Loucy (cell line): ENCODE measurements at regions not wholly inside any gene's neighbourhood (a gene's known extent, or its start where the extent isn't known, plus 50 kb on each side); places are given as distances from the start of the nearest gene placed in this dataset.

Experiments
- H2AFZ ChIP-seq: fragments of 200-600 bp; sonication (generic); 2 replicates; pipeline ENCODE4 v1.6.0; 2016; ENCODE audit warnings: antibody characterized with exemption, mild to moderate bottlenecking, low read length, moderate library complexity
- H3F3A ChIP-seq: fragments of 200-600 bp; 2 replicates; pipeline ENCODE4 v1.6.0; 2016; ENCODE audit warnings: antibody characterized with exemption, low read depth, mild to moderate bottlenecking
- H3K27me3 ChIP-seq: fragments of 200-600 bp; sonication (generic); 2 replicates; pipeline ENCODE4 v1.6.1; 2014; ENCODE audit warnings: low read length, mild to moderate bottlenecking; ENCODE audit not compliant: insufficient read depth, poor library complexity, severe bottlenecking
- H3K36me3 ChIP-seq: fragments of 200-600 bp; sonication (generic); 2 replicates; pipeline ENCODE4 v1.6.1; 2016; ENCODE audit warnings: low read length; ENCODE audit not compliant: insufficient read depth
- H3K4me1 ChIP-seq: fragments of 200-600 bp; sonication (generic); 2 replicates; pipeline ENCODE4 v1.5.1; 2014; ENCODE audit warnings: low read length, mild to moderate bottlenecking; ENCODE audit not compliant: insufficient read depth, poor library complexity, severe bottlenecking
- H3K4me2 ChIP-seq: fragments of 200-600 bp; sonication (generic); 2 replicates; pipeline ENCODE4 v1.6.0; 2014; ENCODE audit warnings: antibody characterized with exemption, low read length, low read depth, mild to moderate bottlenecking; ENCODE audit not compliant: poor library complexity, severe bottlenecking
- H3K4me3 ChIP-seq: fragments of 200-600 bp; sonication (generic); 2 replicates; pipeline ENCODE4 v1.5.1; 2014; ENCODE audit warnings: low read length, mild to moderate bottlenecking, mixed read lengths; ENCODE audit not compliant: poor library complexity, severe bottlenecking
- H3K79me2 ChIP-seq: fragments of 200-600 bp; sonication (generic); 2 replicates; pipeline ENCODE4 v1.6.1; 2014; ENCODE audit warnings: low read length; ENCODE audit not compliant: insufficient read depth
- H3K9ac ChIP-seq: fragments of 200-600 bp; sonication (generic); 2 replicates; pipeline ENCODE4 v1.6.0; 2014; ENCODE audit warnings: mild to moderate bottlenecking, low read depth, low read length, moderate library complexity; ENCODE audit not compliant: poor library complexity, severe bottlenecking
- H3K9me2 ChIP-seq: fragments of 200-600 bp; sonication (generic); replicated peaks from 2 replicates; pipeline ENCODE4 v1.6.1; 2016; ENCODE audit warnings: low read depth, low read length, mixed read lengths
- H3K9me3 ChIP-seq: fragments of 200-600 bp; sonication (generic); 2 replicates; pipeline ENCODE4 v1.6.1; 2014; ENCODE audit warnings: mild to moderate bottlenecking, antibody characterized with exemption, low read length, low read depth; ENCODE audit not compliant: insufficient read depth
- H4K20me1 ChIP-seq: fragments of 200-600 bp; sonication (generic); 2 replicates; pipeline ENCODE4 v1.6.0; 2014; ENCODE audit warnings: antibody characterized with exemption, low read length, mild to moderate bottlenecking; ENCODE audit not compliant: insufficient read depth, poor library complexity, severe bottlenecking
- CTCF ChIP-seq: fragments of 200-600 bp; sonication (generic); conservative IDR thresholded peaks from 2 replicates; pipeline ENCODE4 v1.5.1; 2014; ENCODE audit warnings: mild to moderate bottlenecking, antibody characterized with exemption, low read length
- EZH2phosphoT487 ChIP-seq: fragments of 200-600 bp; IDR thresholded peaks from 2 replicates; pipeline ENCODE4 v1.6.1; 2018; ENCODE audit warnings: antibody characterized with exemption, mild to moderate bottlenecking, moderate library complexity, borderline replicate concordance

- Histone ChIP-seq H3K4me1 (peaks cover 5% of the 10 kb centered on the region), H3K36me3 (no peaks in the 10 kb centered on the region)
Observed at GRCh38 chr4:81620442-81620841, 148.7 kb upstream of the RASGEF1B start.

GRCh38 chr4:81617545-81617944 lies 145.8 kb upstream of the RASGEF1B start:
- TF ChIP-seq EZH2phosphoT487 (no peak), CTCF (no peak)

More at GRCh38 chr4:81620442-81620841, 148.7 kb upstream of the RASGEF1B start:
- Histone ChIP-seq H3K4me2 (no peak overlapping the region), H3K9me3 (no peaks in the 10 kb centered on the region), H3K27me3 (no peaks in the 10 kb centered on the region), H3F3A (no peaks in the 10 kb centered on the region), H3K9me2 (no peaks in the 10 kb centered on the region), H3K4me3 (no peak overlapping the region), H3K9ac (no peak overlapping the region), H2AFZ (no peak overlapping the region), H3K79me2 (no peaks in the 10 kb centered on the region), H4K20me1 (no peaks in the 10 kb centered on the region)
- TF ChIP-seq CTCF = no peak
- no peak for TF ChIP-seq EZH2phosphoT487

GRCh38 chr4:81611221-81611620 lies 139.5 kb upstream of the RASGEF1B start:
- Histone ChIP-seq H3K36me3 (no peaks in the 10 kb centered on the region), H3K9me3 (no peaks in the 10 kb centered on the region), H3F3A (no peaks in the 10 kb centered on the region; the same call in 1 of the 2 replicates), H3K4me2 (no peak overlapping the region), H3K9me2 (no peaks in the 10 kb centered on the region), H4K20me1 (no peaks in the 10 kb centered on the region), H3K4me3 (no peak overlapping the region), H3K9ac (no peak overlapping the region), H3K4me1 (peaks cover 15% of the 10 kb centered on the region), H2AFZ (no peak overlapping the region), H3K27me3 (no peaks in the 10 kb centered on the region), H3K79me2 (no peaks in the 10 kb centered on the region)
- TF ChIP-seq CTCF = no peak
- TF ChIP-seq EZH2phosphoT487 = no peak

More at GRCh38 chr4:81617545-81617944, 145.8 kb upstream of the RASGEF1B start:
- Histone ChIP-seq H3K4me2 (no peak overlapping the region), H3K4me1 (no peaks in the 10 kb centered on the region), H3K9me3 (no peaks in the 10 kb centered on the region), H3K4me3 (no peak overlapping the region), H3K9ac (no peak overlapping the region), H2AFZ (no peak overlapping the region), H3K79me2 (no peaks in the 10 kb centered on the region), H4K20me1 (no peaks in the 10 kb centered on the region), H3K27me3 (no peaks in the 10 kb centered on the region), H3K9me2 (no peaks in the 10 kb centered on the region), H3F3A (no peaks in the 10 kb centered on the region), H3K36me3 (no peaks in the 10 kb centered on the region)
